ENCODE measurements at regions not wholly inside any gene's neighbourhood (a gene's known extent, or its start where the extent isn't known, plus 50 kb on each side); places are given as distances from the start of the nearest gene placed in this dataset.
"Not testable (repeated sequence)": the region's sequence is repeated elsewhere in the genome, so short reads cannot be mapped to it uniquely, and the experiment has no call there.

GRCh38 chr12:88667615-88668014 is 87.3 kb upstream of the KITLG start:
- DNase-seq: not testable (repeated sequence)

GRCh38 chr12:88665071-88665470 is 84.8 kb upstream of the KITLG start:
- DNase-seq: no peak

- DNase-seq: no peak
Observed at GRCh38 chr12:88662961-88663360, 82.7 kb upstream of the KITLG start.

GRCh38 chr12:88662093-88662492 is 81.8 kb upstream of the KITLG start:
- no peak for DNase-seq

GRCh38 chr12:88658009-88658408 is 77.7 kb upstream of the KITLG start:
- DNase-seq: no peak

- DNase-seq: no peak
Observed at GRCh38 chr12:88650715-88651114, 70.4 kb upstream of the KITLG start.

GRCh38 chr12:88648625-88649024 is 68.4 kb upstream of the KITLG start:
- no peak for DNase-seq

- DNase-seq: no peak
Observed at GRCh38 chr12:88646824-88647223, 66.6 kb upstream of the KITLG start.

- DNase-seq: no peak
Observed at GRCh38 chr12:88645816-88646215, 65.5 kb upstream of the KITLG start.

- no peak for DNase-seq
Observed at GRCh38 chr12:88644946-88645702, 64.9 kb upstream of the KITLG start.

- DNase-seq: no peak
Observed at GRCh38 chr12:88643685-88644084, 63.4 kb upstream of the KITLG start.

- DNase-seq: no peak
Observed at GRCh38 chr12:88642675-88643431, 62.6 kb upstream of the KITLG start.

- DNase-seq: no peak
Observed at GRCh38 chr12:88638966-88639760, 58.9 kb upstream of the KITLG start.

GRCh38 chr12:88638388-88638787 is 58.1 kb upstream of the KITLG start:
- DNase-seq: no peak

GRCh38 chr12:88634008-88634407 is 53.7 kb upstream of the KITLG start:
- no peak for DNase-seq

- DNase-seq: no peak
Observed at GRCh38 chr12:88633312-88633711, 53.0 kb upstream of the KITLG start.

- no peak for DNase-seq
Observed at GRCh38 chr12:88630561-88630960, 50.3 kb upstream of the KITLG start.
